Activated T-helper 1 cell treated with Interleukin-2 at 50 U/mL for 16 hours (primary cell): ENCODE measurements at regions not wholly inside any gene's neighbourhood (a gene's known extent, or its start where the extent isn't known, plus 50 kb on each side); places are given as distances from the start of the nearest gene placed in this dataset.

Experiments
- DNase-seq: peaks from one replicate; pipeline ENCODE4 v3.0.0-alpha.2; 2020; ENCODE audit warnings: low read depth

DNA sequence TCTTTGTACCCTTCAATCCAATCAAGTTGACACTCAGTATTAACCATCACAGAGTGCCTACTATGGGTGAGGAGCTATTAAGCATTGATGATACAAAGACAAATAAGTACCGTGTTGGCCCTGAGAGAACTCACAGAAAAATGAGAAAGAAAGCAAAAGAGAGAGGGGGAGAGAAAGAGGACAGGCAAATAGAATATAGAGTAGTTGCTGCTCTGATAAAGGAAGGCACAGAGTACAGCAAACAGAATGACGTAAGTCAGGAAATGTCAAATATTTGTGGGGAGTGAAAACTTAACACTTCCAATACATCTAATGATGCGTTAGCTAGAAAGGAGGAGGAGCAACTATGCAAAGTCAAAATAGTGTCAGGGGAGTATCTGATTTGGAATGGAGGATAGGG is 320.6 kb upstream of the KCNH8 start:
- DNase-seq = no peak

GRCh38 chr3:18825665-18826064 is 322.6 kb upstream of the KCNH8 start:
- no peak for DNase-seq

DNA sequence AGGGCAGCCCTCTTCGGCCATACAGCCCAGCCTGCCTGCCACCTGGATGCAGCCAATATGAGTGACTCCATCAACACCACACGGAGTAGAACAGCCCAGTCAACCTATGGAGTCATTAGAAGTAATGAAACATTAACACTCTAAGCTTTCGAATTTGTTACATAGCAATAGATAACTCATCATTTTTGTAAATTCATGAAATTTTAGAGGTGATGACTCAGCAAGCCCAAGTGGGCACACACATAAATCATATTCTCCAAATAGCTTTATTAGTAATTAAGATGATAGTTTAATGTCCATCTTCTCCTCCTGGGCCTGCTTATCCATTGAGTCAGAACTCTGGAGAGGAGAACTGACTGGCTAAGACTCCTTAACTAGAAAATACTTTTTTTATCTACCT is 335.0 kb upstream of the KCNH8 start:
- no peak for DNase-seq

DNA sequence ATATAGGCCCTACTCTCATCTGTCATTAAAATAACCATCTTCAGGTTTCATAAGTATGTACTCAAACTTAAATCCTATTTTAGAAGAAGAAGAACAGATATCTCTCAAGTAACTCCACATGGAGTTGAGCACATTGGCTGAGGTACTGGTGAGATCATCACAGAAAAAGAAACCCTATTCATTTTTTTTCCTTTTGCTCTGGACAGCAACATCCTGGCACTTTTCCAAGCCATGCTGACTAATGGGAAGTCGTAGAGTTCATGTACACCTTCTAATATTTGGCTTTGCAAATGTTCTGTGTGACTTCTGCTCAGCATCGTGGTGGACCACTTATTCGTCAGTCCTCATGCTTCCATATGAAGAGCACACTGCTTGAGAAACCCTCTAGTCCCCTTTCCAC is 336.0 kb upstream of the KCNH8 start:
- DNase-seq = no peak

DNA sequence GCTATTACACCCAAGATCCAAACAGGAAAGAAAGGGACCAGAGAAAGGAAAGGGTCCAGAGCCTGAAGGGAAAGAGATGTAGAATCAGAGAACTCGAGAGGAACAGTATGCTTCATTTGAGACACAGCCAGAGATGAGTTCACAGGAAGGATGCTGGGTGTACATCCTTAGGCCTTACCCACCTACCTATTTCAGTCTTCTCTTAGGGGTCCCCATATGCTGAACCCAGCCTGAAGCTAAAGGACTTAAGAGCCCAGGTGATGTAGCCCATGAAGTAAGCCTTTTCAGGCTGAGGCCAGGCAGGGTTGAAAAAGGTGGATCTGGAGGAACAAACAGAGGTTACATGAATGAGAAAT is 338.0 kb upstream of the KCNH8 start:
- no peak for DNase-seq

DNA sequence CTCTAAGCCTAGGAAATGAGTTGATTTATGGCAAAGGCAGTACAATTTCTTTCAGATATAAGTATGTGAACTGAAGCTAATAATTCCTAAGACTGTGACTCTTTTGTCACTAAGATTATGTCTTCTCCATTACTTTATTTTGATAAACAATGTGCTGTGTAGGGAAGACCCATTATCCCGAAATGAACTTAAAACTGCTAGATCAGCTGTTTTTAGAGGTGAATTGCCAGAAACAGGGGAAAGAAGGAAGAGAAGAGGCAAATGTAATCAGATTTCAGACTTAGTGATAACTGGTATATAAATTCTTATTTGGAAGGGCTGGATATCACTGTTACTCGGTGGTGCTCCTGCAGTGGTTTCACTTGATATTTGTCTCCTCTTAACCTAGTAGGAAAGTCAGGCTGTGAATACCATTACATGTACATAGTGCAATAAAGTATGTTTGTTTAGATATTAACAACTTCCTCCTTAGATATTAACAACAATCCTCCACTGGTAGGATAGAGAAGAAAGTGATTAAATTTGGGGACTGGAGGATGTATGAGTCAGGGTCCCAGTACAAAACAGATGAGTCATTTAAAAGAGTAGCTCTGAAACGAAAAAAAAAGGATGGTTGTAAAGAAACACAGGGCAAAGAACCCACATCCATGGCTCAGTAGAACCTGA is 338.5 kb upstream of the KCNH8 start:
- DNase-seq = no peak

DNA sequence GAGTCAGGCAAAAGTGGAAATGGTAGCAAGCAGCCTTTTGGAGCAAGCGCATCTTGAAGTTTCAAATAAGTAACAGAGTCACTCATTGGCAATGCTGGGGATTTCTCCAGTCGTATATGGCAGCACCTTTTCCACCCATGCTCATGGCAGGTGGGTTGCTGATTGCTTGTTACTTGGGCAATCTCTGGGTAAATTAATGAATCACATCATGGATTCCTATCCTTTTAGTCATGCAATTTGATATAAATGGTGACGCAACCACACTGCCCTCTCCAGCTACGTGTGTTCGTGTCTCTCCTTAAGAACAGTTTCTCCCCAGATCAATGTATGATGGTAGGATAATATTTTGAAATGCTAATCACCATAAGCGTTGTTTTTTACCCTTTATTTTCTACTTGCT is 339.9 kb upstream of the KCNH8 start:
- DNase-seq = no peak

DNA sequence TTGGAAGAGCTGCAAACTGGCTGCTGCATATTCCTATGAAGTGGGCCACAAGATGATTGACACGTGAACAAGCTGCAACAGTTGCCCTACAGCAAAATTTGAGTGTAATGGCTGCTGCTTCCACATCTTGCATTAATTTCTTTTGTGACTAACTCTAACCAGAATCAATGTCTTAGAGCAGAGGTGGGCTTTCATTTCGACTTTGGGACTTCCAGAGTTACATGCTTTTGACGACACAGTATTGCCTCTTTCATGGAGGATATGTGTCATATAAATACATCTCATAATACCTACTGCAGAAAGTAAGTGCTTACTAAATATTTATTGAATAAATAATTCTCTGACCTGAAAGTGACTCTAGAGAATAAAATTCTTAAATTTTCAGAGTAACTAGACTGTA is 340.7 kb upstream of the KCNH8 start:
- DNase-seq = no peak

DNA sequence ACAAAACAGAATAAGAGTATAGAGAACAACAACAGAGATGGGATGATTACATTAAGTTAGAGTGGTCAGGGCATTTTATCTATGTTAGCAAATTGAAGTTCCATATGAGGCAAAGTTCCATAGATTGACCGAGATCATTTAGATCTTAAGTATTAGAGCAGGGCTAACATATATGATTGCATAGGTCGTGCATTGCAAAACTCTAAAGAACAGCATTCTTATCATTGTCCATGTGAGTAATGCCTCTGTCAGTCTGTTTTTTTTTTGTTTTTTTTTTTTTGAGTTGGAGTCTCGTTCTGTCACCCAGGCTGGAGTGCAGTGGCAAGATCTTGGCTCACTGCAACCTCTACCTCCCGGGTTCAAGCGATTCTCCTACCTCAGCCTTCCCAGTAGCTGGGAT is 341.7 kb upstream of the KCNH8 start:
- DNase-seq = no peak

- DNase-seq = no peak
Observed at GRCh38 chr3:18797378-18797777, 350.9 kb upstream of the KCNH8 start.

DNA sequence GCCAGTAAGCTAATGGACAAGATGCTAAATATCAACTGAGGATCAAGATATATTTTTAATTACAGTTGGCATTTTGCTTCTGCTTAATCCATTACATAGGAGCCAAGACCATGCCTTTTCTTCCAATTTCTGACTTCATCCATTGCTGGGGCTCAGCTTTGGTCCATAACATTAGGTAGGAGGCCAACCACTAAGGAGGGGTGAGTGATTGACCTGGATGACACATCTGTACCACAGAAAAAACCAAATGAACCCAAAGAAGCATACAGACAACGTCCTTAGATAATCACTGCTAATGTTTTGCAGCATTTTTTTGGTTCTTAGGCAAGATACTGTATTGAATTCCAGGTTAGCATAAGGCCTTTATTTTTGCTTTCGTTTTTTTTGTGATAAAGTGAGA is 353.2 kb upstream of the KCNH8 start:
- DNase-seq = no peak

- no peak for DNase-seq
Observed at GRCh38 chr3:18791752-18792151, 356.6 kb upstream of the KCNH8 start.

- DNase-seq = no peak
Observed at GRCh38 chr3:18791182-18791581, 357.1 kb upstream of the KCNH8 start.

- DNase-seq = no peak
Observed at GRCh38 chr3:18790384-18790783, 357.9 kb upstream of the KCNH8 start.

DNA sequence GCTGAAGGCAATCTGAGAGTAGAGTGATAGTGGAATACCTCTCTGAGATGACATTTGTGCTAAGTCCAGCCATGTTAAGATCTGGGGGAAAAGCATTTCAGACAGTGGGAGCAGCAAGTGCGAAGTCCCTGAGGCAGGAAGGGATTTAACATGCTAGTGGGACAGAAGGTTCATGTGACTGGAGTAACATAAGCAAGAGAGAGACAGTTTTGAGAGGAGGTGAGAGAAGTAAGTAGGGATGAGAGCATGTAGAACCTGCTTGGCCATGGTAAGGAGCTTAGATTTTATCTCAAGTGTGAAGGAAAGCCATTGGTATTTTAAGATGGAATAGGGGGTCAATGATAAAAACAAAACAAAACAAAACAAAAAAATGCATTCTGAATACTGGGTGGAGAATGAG is 358.6 kb upstream of the KCNH8 start:
- DNase-seq = no peak

DNA sequence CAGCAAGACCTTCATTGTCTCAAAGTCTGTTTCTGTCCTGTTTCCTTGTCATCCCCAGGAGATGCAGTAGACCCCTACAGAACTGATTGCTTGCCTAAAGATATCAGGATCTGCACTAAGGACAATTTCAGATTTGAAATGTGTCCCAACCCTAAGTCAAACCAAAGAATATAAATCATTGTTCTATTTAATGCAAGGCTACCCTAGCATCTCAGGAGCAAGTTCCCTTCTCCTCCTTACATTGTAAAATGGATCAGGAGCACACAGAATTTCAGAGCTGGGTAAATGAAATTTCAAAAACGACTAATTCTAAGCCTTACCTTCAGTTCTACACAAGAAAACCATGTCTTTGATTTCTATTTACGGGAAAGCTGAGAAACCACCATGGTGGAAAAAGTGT is 360.9 kb upstream of the KCNH8 start:
- no peak for DNase-seq

DNA sequence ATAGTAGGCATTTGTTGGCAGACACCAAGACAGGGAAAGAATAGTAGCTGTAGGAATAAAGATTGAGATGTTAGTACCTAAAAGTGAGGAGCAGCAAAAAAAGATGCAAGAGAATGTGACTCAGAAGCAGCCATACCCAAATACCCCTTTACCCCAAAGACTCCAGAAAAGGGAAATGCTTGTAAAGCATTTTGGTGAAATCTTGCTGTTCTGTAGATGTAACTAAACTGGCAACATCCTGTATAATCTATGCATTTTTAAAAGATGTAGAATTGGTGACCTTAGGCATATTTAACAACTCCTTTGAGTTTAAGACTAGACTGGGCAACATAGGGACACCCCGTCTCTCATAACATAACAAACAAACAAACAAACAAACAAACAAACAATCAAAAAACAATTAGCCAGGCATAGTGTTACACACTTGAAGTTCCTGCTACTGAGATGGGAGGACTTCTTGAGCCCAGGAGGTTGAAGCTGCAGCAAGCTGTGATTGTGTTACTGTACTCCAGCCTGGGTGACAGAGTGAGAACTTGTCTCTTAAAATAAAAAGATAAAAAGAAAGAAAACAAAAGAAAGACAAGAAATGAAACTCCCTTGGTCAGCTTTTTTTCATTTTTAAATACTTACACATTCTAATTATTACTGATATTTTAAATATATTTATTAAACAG is 361.5 kb upstream of the KCNH8 start:
- no peak for DNase-seq

- DNase-seq = no peak
Observed at GRCh38 chr3:18782191-18782590, 357.1 kb upstream of the SATB1 start.

DNA sequence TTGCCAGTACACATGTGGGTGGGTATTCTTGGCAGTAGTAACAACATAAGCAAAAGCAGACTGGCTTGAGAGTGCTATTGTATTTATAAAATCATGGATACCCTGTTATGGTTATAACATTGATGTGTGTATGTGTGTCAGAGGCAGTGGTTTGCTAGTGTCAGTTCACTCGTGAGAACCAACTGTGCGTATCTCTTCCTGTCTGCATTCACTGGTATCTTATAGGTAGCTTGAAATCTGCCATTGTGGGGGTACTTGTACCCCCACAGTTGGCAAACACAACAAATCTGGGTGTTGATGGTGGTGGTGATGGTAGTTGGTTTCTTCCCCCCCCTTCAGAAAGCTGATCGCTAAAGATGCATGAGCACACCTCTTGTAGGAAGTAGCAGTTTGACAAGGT is 355.8 kb upstream of the SATB1 start:
- DNase-seq = no peak

GRCh38 chr3:18779704-18780103 is 354.6 kb upstream of the SATB1 start:
- no peak for DNase-seq

DNA sequence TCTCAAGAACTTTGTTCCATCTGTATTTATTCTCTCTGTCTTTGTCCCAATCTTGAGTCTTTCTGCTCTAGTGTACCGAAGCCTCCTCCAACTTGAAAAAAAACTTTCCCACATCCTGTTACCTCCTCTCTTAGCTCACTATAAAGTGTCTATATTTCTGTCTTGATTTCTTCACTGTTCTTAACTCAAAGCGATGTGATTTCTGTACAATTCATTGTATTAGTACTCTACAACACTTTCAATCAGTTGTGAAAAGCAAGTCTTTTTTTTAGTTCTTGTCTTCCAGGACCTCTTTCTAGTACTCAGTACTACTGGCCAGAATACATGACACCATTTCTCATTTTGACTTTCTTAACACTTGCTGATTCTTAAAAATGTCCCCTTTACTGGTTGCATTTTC is 353.5 kb upstream of the SATB1 start:
- DNase-seq = no peak

DNA sequence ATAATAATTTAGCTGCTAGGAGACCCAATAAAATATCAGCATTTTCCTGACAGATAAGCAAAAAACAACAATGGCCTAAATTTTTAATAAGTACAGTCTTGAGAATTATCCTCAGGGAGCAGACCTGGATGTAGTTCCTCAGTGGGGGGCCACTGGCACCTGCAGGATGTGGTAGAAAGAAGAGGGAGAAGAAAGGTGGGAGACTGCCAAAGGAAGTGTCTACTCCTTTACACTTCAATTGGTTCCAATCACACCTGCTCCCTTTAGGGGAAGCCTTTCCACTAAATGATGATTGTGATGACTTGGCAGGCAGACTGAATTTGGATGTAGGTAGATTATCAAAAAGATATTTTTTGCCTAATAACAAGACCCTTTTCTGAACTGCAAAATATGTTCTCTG is 353.0 kb upstream of the SATB1 start:
- no peak for DNase-seq

DNA sequence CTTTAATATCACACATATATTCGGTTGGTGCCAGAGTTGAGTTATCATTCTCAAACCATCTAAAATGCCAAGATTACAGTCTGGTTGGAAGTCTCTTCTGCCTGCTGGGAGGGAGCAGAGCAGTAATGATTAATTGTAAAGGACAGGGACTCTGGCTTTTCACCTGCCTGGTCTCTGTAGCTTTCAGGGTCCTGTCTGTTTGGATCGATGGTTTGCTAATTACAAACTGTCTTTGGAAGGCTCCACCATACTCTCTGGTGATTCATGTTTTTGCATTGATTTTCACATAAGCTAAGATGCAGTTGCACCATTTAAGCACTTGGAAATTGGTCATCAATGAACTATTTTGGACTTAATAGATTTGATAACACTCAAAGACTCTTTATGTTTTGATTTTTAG is 350.4 kb upstream of the SATB1 start:
- no peak for DNase-seq

GRCh38 chr3:18774319-18775088 is 349.4 kb upstream of the SATB1 start:
- DNase-seq = no peak
